ENCODE measurements at regions not wholly inside any gene's neighbourhood (a gene's known extent, or its start where the extent isn't known, plus 50 kb on each side); places are given as distances from the start of the nearest gene placed in this dataset.

GRCh38 chr10:8767591-8767990, 713.1 kb downstream of the GATA3 start:
- Mint-ChIP-seq H3K27me3 (no peaks in the 10 kb centered on the region), H3K27ac (no peak overlapping the region), H3K9me3 (peaks cover 0 to 3% (median 0%) of the 10 kb centered on the region in 9 donors), H3K4me3 (no peak overlapping the region), H3K4me1 (no peaks in the 10 kb centered on the region), H3K36me3 (no peaks in the 10 kb centered on the region)
- DNase-seq (no peak), ATAC-seq (no peak)
- POLR2A ChIA-PET, result no interaction called here

DNA sequence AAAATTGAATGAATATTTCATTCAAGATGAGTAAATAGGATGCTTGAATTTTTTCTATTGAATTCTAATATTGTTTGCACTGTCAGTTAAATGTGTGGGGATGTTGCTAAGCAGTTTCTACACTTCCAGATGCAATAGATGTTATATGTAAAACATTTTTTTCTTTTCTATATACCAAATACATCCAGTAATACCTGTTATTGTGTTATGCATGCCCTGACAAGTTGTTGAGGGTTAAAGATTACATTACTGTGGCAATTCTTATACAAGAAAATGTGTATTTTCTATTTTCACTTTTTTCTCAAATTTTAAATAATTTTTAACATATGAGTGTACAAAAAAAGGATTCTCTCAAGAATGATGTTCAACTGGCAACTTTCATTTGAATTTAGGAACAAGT, 713.9 kb downstream of the GATA3 start:
- no peaks in the 10 kb centered on the region for H3K36me3 Mint-ChIP-seq
- POLR2A ChIA-PET, result no interaction called here

GRCh38 chr10:8768852-8769251, 714.4 kb downstream of the GATA3 start:
- H3K9me3 Mint-ChIP-seq, result peaks cover 0 to 3% (median 0%) of the 10 kb centered on the region in 9 donors
- POLR2A ChIA-PET, result no interaction called here
- H3K4me1 Mint-ChIP-seq, result no peaks in the 10 kb centered on the region

More for the DNA sequence above, 713.9 kb downstream of the GATA3 start:
- ATAC-seq (no peak), DNase-seq (no peak)
- Mint-ChIP-seq H3K9me3 (peaks cover 0 to 3% (median 0%) of the 10 kb centered on the region in 9 donors), H3K4me1 (no peaks in the 10 kb centered on the region), H3K4me3 (no peak overlapping the region), H3K27me3 (no peaks in the 10 kb centered on the region), H3K27ac (no peak overlapping the region)

DNA sequence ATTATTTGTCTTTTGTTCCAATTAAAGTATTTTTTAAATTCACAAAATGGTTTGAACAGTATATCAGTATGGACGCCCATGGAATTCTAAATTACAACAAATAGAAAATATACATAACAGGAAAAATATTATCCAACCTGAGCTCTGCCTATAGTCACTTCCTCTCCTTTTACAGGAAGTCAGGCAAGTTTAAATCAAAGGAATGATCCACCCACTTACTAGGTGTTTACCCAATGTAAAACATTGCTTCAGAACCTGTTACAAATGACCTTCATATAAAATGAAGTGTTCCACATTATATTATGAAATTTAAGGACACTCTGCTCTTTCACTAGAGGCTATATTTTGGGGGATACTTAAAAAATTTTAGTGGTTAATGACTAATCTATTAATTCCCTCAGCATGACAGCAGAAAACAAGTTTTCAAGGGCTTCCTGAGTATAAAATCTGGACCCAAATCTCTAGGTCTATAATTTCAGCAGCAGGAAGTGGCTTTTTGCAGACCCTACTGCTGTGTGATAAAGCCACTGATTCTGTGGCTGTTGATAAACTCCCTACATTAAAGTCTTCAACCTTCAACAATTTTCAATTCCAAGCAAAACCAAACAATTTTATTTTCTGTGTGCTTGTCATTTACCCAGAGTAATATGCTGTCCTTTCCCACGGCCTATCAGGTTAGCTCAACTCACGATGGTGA, 722.6 kb downstream of the GATA3 start:
- ATAC-seq (peak in 1 of 2 donors; percentile 53), DNase-seq (peak in 1 of 10 donors; percentile 7)
- peak overlapping the region in 9 of 10 donors; percentile 1 to 56 (median 38) for H3K4me3 Mint-ChIP-seq
- no peaks in the 10 kb centered on the region for H3K27me3 Mint-ChIP-seq
- POLR2A ChIA-PET, result no interaction called here
- H3K27ac Mint-ChIP-seq, result peak overlapping the region in 7 of 10 donors; percentile 10 to 84 (median 60)
- H3K36me3 Mint-ChIP-seq, result no peaks in the 10 kb centered on the region
- H3K4me1 Mint-ChIP-seq, result peaks cover 8 to 21% (median 18%) of the 10 kb centered on the region in 4 donors
- H3K9me3 Mint-ChIP-seq, result peaks cover 0 to 3% (median 0%) of the 10 kb centered on the region in 9 donors

More at GRCh38 chr10:8768852-8769251, 714.4 kb downstream of the GATA3 start:
- no peak overlapping the region for H3K4me3 Mint-ChIP-seq
- no peak overlapping the region for H3K27ac Mint-ChIP-seq
- no peaks in the 10 kb centered on the region for H3K27me3 Mint-ChIP-seq
- ATAC-seq (no peak), DNase-seq (no peak)
- H3K36me3 Mint-ChIP-seq, result no peaks in the 10 kb centered on the region

GRCh38 chr10:8778713-8779112, 724.2 kb downstream of the GATA3 start:
- peak overlapping the region in 2 of 10 donors; percentile 62 to 84 for H3K27ac Mint-ChIP-seq
- no peak for DNase-seq
- POLR2A ChIA-PET, result no interaction called here

DNA sequence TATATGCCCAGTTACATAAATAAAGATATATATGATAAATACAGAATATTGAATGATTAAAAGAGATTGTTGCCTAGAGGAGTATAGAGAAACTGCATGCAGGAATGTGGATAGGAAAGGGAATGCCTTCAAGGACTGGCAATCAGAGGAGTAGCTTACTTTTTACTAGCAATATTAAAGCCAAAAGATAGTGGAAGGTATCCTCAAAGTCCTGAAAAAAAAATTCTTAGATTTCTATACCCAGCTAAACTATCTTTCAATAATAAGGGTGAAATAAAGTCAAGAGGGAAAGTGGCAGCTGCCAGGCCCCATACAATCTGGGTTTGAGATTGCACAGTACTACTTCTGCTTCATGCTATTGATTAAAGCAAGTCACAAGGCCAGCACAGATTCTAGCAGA, 733.2 kb downstream of the GATA3 start:
- Mint-ChIP-seq H3K36me3 (peaks cover 0 to 32% (median 15%) of the 10 kb centered on the region in 3 donors), H3K27me3 (peaks cover 0 to 4% (median 0%) of the 10 kb centered on the region in 5 donors), H3K4me1 (no peaks in the 10 kb centered on the region), H3K9me3 (peaks cover 7 to 42% (median 28%) of the 10 kb centered on the region in 9 donors), H3K27ac (no peak overlapping the region), H3K4me3 (no peak overlapping the region)
- POLR2A ChIA-PET, result no interaction called here
- ATAC-seq (no peak), DNase-seq (no peak)

More at GRCh38 chr10:8778713-8779112, 724.2 kb downstream of the GATA3 start:
- no peaks in the 10 kb centered on the region for H3K9me3 Mint-ChIP-seq
- peaks cover 0 to 3% (median 0%) of the 10 kb centered on the region in 3 donors for H3K36me3 Mint-ChIP-seq
- no peak overlapping the region for H3K4me3 Mint-ChIP-seq
- H3K4me1 Mint-ChIP-seq, result peaks cover 8 to 21% (median 18%) of the 10 kb centered on the region in 4 donors
- no peaks in the 10 kb centered on the region for H3K27me3 Mint-ChIP-seq
- no peak for ATAC-seq

GRCh38 chr10:8790390-8790789, 735.9 kb downstream of the GATA3 start:
- peaks cover 10 to 48% (median 30%) of the 10 kb centered on the region in 9 donors for H3K9me3 Mint-ChIP-seq
- POLR2A ChIA-PET, result no interaction called here
- ATAC-seq, result no peak
- H3K27me3 Mint-ChIP-seq, result no peaks in the 10 kb centered on the region
- H3K27ac Mint-ChIP-seq, result no peak overlapping the region
- no peak for DNase-seq
- H3K4me1 Mint-ChIP-seq, result peaks cover 4 to 11% (median 8%) of the 10 kb centered on the region in 4 donors
- H3K4me3 Mint-ChIP-seq, result no peak overlapping the region
- H3K36me3 Mint-ChIP-seq, result peaks cover 0 to 37% (median 16%) of the 10 kb centered on the region in 3 donors

GRCh38 chr10:8794860-8795259, 740.4 kb downstream of the GATA3 start:
- POLR2A ChIA-PET, result no interaction called here
- Mint-ChIP-seq H3K9me3 (peaks cover 0 to 14% (median 7%) of the 10 kb centered on the region in 9 donors), H3K36me3 (peaks cover 0 to 12% (median 8%) of the 10 kb centered on the region in 3 donors), H3K27me3 (no peaks in the 10 kb centered on the region), H3K4me1 (peaks cover 4 to 13% (median 9%) of the 10 kb centered on the region in 4 donors), H3K27ac (peak overlapping the region in 4 of 10 donors; percentile 17 to 71 (median 29)), H3K4me3 (peak overlapping the region in 1 of 10 donors; percentile 60)
- ATAC-seq (no peak), DNase-seq (peak in 1 of 10 donors; percentile 7)

- POLR2A ChIA-PET, result no interaction called here
- ATAC-seq (no peak), DNase-seq (no peak)
- Mint-ChIP-seq H3K4me1 (peaks cover 0 to 3% (median 2%) of the 10 kb centered on the region in 4 donors), H3K36me3 (no peaks in the 10 kb centered on the region), H3K27ac (no peak overlapping the region), H3K9me3 (peaks cover 0 to 3% (median 1%) of the 10 kb centered on the region in 9 donors), H3K4me3 (no peak overlapping the region), H3K27me3 (peaks cover 0 to 10% (median 3%) of the 10 kb centered on the region in 5 donors)
Measured at GRCh38 chr10:8800426-8800825, 745.9 kb downstream of the GATA3 start.

- H3K27ac Mint-ChIP-seq, result peak overlapping the region in 2 of 10 donors; percentile 9 to 38
- POLR2A ChIA-PET, result no interaction called here
- H3K36me3 Mint-ChIP-seq, result no peaks in the 10 kb centered on the region
- H3K4me3 Mint-ChIP-seq, result peak overlapping the region in 1 of 10 donors; percentile 30
- ATAC-seq, result no peak
- H3K4me1 Mint-ChIP-seq, result peaks cover 0 to 4% (median under 1%) of the 10 kb centered on the region in 4 donors
- peaks cover 0 to 11% (median 9%) of the 10 kb centered on the region in 9 donors for H3K9me3 Mint-ChIP-seq
- no peak for DNase-seq
- peaks cover 0 to 10% (median 3%) of the 10 kb centered on the region in 5 donors for H3K27me3 Mint-ChIP-seq
Measured at GRCh38 chr10:8803992-8804391, 749.5 kb downstream of the GATA3 start.

DNA sequence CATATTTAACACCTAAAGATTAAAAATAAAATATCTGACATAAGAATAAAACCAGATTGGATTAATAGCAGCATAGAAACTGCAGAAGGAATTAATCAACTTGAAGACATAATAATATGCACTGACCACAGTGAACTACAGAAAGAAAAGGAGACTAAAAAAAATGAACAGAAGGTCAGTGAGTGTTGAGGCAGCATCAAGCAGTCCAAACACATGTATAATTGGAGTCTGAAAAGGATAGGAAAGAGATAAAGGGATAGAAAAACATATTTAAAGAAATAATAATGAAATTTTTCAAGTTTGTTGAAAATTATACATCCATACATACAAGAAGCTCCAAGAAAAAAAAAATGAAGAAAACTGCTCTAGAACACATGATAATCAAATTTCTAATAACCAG, 756.2 kb downstream of the GATA3 start:
- peaks cover 0 to 23% (median 9%) of the 10 kb centered on the region in 9 donors for H3K9me3 Mint-ChIP-seq
- no peak overlapping the region for H3K4me3 Mint-ChIP-seq
- H3K4me1 Mint-ChIP-seq, result peaks cover 0 to 1% (median 0%) of the 10 kb centered on the region in 4 donors
- H3K27me3 Mint-ChIP-seq, result peaks cover 0 to 7% (median 2%) of the 10 kb centered on the region in 5 donors
- no peak overlapping the region for H3K27ac Mint-ChIP-seq
- no peak for ATAC-seq
- POLR2A ChIA-PET, result no interaction called here
- peaks cover 0 to 13% (median 5%) of the 10 kb centered on the region in 3 donors for H3K36me3 Mint-ChIP-seq
- no peak for DNase-seq

GRCh38 chr10:8811201-8811600, 756.7 kb downstream of the GATA3 start:
- H3K36me3 Mint-ChIP-seq, result peaks cover 0 to 13% (median 5%) of the 10 kb centered on the region in 3 donors
- ATAC-seq (no peak), DNase-seq (no peak)
- POLR2A ChIA-PET, result no interaction called here
- peaks cover 0 to 21% (median 6%) of the 10 kb centered on the region in 9 donors for H3K9me3 Mint-ChIP-seq
- no peak overlapping the region for H3K4me3 Mint-ChIP-seq
- no peak overlapping the region for H3K27ac Mint-ChIP-seq
- peaks cover 0 to 7% (median 2%) of the 10 kb centered on the region in 5 donors for H3K27me3 Mint-ChIP-seq
- H3K4me1 Mint-ChIP-seq, result peaks cover 0 to 1% (median 0%) of the 10 kb centered on the region in 4 donors

DNA sequence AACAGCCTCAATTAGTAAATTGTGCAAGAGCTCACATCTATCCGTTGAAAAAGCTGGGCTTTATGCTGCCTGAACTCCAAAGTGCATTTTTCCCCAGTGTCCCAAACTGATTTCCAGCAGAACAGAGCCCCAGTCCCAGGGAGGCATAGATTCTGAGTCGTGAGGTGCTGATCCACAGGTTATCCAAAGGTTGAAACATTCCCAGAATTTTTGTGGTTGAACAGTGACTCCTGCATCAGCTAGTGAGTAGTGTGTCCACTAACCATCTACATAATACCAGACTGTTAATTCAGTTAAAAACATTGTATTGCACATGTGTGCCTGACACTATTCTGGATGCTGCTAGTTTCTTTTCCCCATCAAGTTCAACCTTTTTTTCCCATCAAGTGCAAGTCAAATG, 761.5 kb downstream of the GATA3 start:
- POLR2A ChIA-PET, result no interaction called here
- H3K27ac Mint-ChIP-seq, result no peak overlapping the region
- ATAC-seq (no peak), DNase-seq (no peak)
- H3K9me3 Mint-ChIP-seq, result peaks cover 0 to 4% (median 2%) of the 10 kb centered on the region in 9 donors
- H3K4me1 Mint-ChIP-seq, result no peaks in the 10 kb centered on the region
- no peak overlapping the region for H3K4me3 Mint-ChIP-seq
- H3K27me3 Mint-ChIP-seq, result no peaks in the 10 kb centered on the region
- peaks cover 0 to 4% (median 2%) of the 10 kb centered on the region in 3 donors for H3K36me3 Mint-ChIP-seq

Measured in naive thymus-derived CD8-positive, alpha-beta T cell (primary cell).